PC-3 (cell line): ENCODE measurements at regions not wholly inside any gene's neighbourhood (a gene's known extent, or its start where the extent isn't known, plus 50 kb on each side); places are given as distances from the start of the nearest gene placed in this dataset.

Experiments used
- ATAC-seq: fragments of 200-7000 bp; cut with Tn5 transposase; 2 replicates; pipeline ENCODE4 v1.9.1; 2020; ENCODE audit warnings: mild to moderate bottlenecking, moderate library complexity
- BruUV-seq: library from RNA; stranded (reverse); fragments of 400-500 nt; replicated peaks from 2 replicates; lab custom pipeline; 2021; lab: Mats Ljungman, UMichigan
- CTCF ChIA-PET: fragments of 300-600 bp; sonication (Branson Sonifier 250); formaldehyde crosslinking; loops from one replicate; lab custom pipeline; 2022; ENCODE audit warnings: antibody characterized with exemption; lab: Charles Lee
- POLR2A ChIA-PET: fragments of 300-600 bp; sonication (Branson Sonifier 250); formaldehyde crosslinking; loops from one replicate; lab custom pipeline; 2022; ENCODE audit warnings: antibody characterized with exemption; ENCODE audit not compliant: unreplicated experiment; lab: Charles Lee
- DNase-seq: peaks from one replicate; pipeline ENCODE4 v3.0.0-alpha.2; 2015
- H2AFZ ChIP-seq: fragments of 300-600 bp; sonication (generic); 2 replicates; pipeline ENCODE4 v1.6.0; 2016; ENCODE audit warnings: antibody characterized with exemption, low read length
- H3F3A ChIP-seq: fragments of 300-600 bp; sonication (generic); one replicate; pipeline ENCODE4 v1.6.0; 2017; ENCODE audit warnings: antibody characterized with exemption, low read length, control low read depth, mild to moderate bottlenecking; ENCODE audit not compliant: unreplicated experiment
- H3K27ac ChIP-seq: fragments of 300-600 bp; sonication (generic); 2 replicates; pipeline ENCODE4 v1.5.1; 2016; ENCODE audit warnings: mild to moderate bottlenecking, low read length
- H3K27me3 ChIP-seq: fragments of 300-600 bp; sonication (generic); 2 replicates; pipeline ENCODE4 v1.6.1; 2016; ENCODE audit warnings: low read length, mixed read lengths
- H3K36me3 ChIP-seq: fragments of 300-600 bp; sonication (generic); 2 replicates; pipeline ENCODE4 v1.6.1; 2016; ENCODE audit warnings: low read depth, mixed run types, low read length, mixed read lengths
- H3K4me1 ChIP-seq: fragments of 300-600 bp; sonication (generic); 2 replicates; pipeline ENCODE4 v1.5.1; 2016; ENCODE audit warnings: low read length; ENCODE audit not compliant: insufficient read depth
- H3K4me2 ChIP-seq: fragments of 300-600 bp; sonication (generic); 2 replicates; pipeline ENCODE4 v1.6.0; 2016; ENCODE audit warnings: low read length
- H3K4me3 ChIP-seq: fragments of 300-600 bp; sonication (generic); 2 replicates; pipeline ENCODE4 v1.5.1; 2016; ENCODE audit warnings: mild to moderate bottlenecking, low read length, mixed read lengths
- H3K79me2 ChIP-seq: fragments of 300-600 bp; sonication (generic); 2 replicates; pipeline ENCODE4 v1.6.1; 2017; ENCODE audit warnings: low read length, mixed read lengths
- H3K9ac ChIP-seq: fragments of 300-600 bp; sonication (generic); 2 replicates; pipeline ENCODE4 v1.6.0; 2016; ENCODE audit warnings: mild to moderate bottlenecking, low read length
- H3K9me2 ChIP-seq: fragments of 300-600 bp; sonication (generic); replicated peaks from 2 replicates; pipeline ENCODE4 v1.6.1; 2016; ENCODE audit warnings: mixed run types, low read length, mixed read lengths
- H3K9me3 ChIP-seq: fragments of 300-600 bp; sonication (generic); 2 replicates; pipeline ENCODE4 v1.6.1; 2016; ENCODE audit warnings: low read length, mixed read lengths
- H4K20me1 ChIP-seq: fragments of 300-600 bp; sonication (generic); 2 replicates; pipeline ENCODE4 v1.6.1; 2016; ENCODE audit warnings: low read length, mixed read lengths
- EZH2 ChIP-seq: fragments of 300-600 bp; sonication (generic); IDR thresholded peaks from one replicate; pipeline ENCODE4 v1.6.1; 2017; ENCODE audit warnings: antibody characterized with exemption, mild to moderate bottlenecking, low read length; ENCODE audit not compliant: unreplicated experiment
- EZH2phosphoT487 ChIP-seq: fragments of 300-600 bp; sonication (generic); IDR thresholded peaks from 2 replicates; pipeline ENCODE4 v1.6.1; 2018; ENCODE audit warnings: mild to moderate bottlenecking, antibody characterized with exemption, low read length, borderline replicate concordance
- intact Hi-C: fragments of 100-400 bp; cut with micrococcal nuclease; formaldehyde crosslinking; loops from 2 replicates; pipeline ENCODE4 v1.9.0; 2023
- TF ChIP-seq, protein P1 (sequence below): fragments of 300-600 bp; sonication (generic); conservative IDR thresholded peaks from 2 replicates; pipeline ENCODE4 v1.5.1; 2017; ENCODE audit warnings: antibody characterized with exemption, low read depth, mild to moderate bottlenecking, low read length

DNA sequence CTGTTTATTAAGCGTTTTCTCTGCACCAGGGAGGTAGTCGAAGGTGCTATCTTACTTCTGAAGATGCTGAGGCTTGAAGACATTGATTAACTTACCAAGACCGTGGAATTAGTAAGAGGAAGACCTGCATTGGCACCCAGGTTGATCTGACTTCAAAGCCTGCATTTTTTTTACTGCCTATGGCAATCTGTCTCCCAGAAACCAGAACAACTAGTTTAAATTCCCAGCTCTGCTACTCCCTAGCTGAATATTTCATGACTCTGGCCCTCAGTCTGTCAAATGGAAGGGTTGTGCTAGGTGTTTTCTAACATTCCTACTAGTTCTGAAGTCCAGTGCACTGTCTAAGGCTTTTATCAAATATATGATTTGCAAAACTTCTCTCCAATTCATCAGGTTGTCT is 52.0 kb upstream of the GRAMD1B start:
- no peaks in the 10 kb centered on the region for H3F3A ChIP-seq
- ChIA-PET POLR2A (no interaction called here), CTCF (no interaction called here)
- no peaks in the 10 kb centered on the region for H3K9me2 ChIP-seq
- H3K9me3 ChIP-seq: no peaks in the 10 kb centered on the region
- H2AFZ ChIP-seq: no peak overlapping the region
- H4K20me1 ChIP-seq: no peaks in the 10 kb centered on the region
- H3K4me3 ChIP-seq: no peak overlapping the region
- no peaks in the 10 kb centered on the region for H3K36me3 ChIP-seq
- DNase-seq (peak; percentile 15), ATAC-seq (no peak)
- peaks cover 72% of the 10 kb centered on the region for H3K27me3 ChIP-seq
- TF ChIP-seq EZH2phosphoT487: no peak
- TF ChIP-seq, protein P1, sequence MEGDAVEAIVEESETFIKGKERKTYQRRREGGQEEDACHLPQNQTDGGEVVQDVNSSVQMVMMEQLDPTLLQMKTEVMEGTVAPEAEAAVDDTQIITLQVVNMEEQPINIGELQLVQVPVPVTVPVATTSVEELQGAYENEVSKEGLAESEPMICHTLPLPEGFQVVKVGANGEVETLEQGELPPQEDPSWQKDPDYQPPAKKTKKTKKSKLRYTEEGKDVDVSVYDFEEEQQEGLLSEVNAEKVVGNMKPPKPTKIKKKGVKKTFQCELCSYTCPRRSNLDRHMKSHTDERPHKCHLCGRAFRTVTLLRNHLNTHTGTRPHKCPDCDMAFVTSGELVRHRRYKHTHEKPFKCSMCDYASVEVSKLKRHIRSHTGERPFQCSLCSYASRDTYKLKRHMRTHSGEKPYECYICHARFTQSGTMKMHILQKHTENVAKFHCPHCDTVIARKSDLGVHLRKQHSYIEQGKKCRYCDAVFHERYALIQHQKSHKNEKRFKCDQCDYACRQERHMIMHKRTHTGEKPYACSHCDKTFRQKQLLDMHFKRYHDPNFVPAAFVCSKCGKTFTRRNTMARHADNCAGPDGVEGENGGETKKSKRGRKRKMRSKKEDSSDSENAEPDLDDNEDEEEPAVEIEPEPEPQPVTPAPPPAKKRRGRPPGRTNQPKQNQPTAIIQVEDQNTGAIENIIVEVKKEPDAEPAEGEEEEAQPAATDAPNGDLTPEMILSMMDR: no peak
- TF ChIP-seq EZH2: no peak
- no peak overlapping the region for H3K27ac ChIP-seq
- H3K4me1 ChIP-seq: no peaks in the 10 kb centered on the region
- BruUV-seq: no TSS peak
- no peak overlapping the region for H3K9ac ChIP-seq
- no peaks in the 10 kb centered on the region for H3K79me2 ChIP-seq
- intact Hi-C loops: no loop called here
- H3K4me2 ChIP-seq: no peak overlapping the region

- CTCF ChIA-PET: no interaction called here
- no peaks in the 10 kb centered on the region for H3K36me3 ChIP-seq
- POLR2A ChIA-PET: interaction anchor here (0.6 kb wide), 1 partner anchor 273 kb away, joined by 4 read pairs; no protein-coding TSS in a partner anchor
- H3K27ac ChIP-seq: no peak overlapping the region
- no peaks in the 10 kb centered on the region for H3F3A ChIP-seq
- H3K79me2 ChIP-seq: no peaks in the 10 kb centered on the region
- no peak overlapping the region for H3K9ac ChIP-seq
- no peaks in the 10 kb centered on the region for H3K9me2 ChIP-seq
- H3K9me3 ChIP-seq: no peaks in the 10 kb centered on the region
- H3K4me3 ChIP-seq: no peak overlapping the region
- no peak overlapping the region for H3K4me2 ChIP-seq
- intact Hi-C loops: no loop called here
- no peak overlapping the region for H2AFZ ChIP-seq
- DNase-seq (no peak), ATAC-seq (no peak)
- no TSS peak for BruUV-seq
- H3K27me3 ChIP-seq: peaks cover 66% of the 10 kb centered on the region
- TF ChIP-seq, protein P1: no peak
- TF ChIP-seq EZH2 (no peak), EZH2phosphoT487 (no peak)
- H4K20me1 ChIP-seq: no peaks in the 10 kb centered on the region
- H3K4me1 ChIP-seq: no peaks in the 10 kb centered on the region
These were observed 52.7 kb upstream of the GRAMD1B start for GRCh38 chr11:123377355-123377754.

GRCh38 chr11:123375832-123376231 is 54.2 kb upstream of the GRAMD1B start:
- intact Hi-C loops: no loop called here
- ChIA-PET CTCF (no interaction called here), POLR2A (no interaction called here)
- Histone ChIP-seq H3K36me3 (no peaks in the 10 kb centered on the region), H3K27me3 (peaks cover 57% of the 10 kb centered on the region), H3K9me2 (no peaks in the 10 kb centered on the region), H3K27ac (no peak overlapping the region), H3K4me3 (no peak overlapping the region), H3K79me2 (no peaks in the 10 kb centered on the region), H2AFZ (no peak overlapping the region), H3F3A (no peaks in the 10 kb centered on the region), H4K20me1 (no peaks in the 10 kb centered on the region), H3K4me2 (no peak overlapping the region), H3K4me1 (no peaks in the 10 kb centered on the region), H3K9ac (no peak overlapping the region), H3K9me3 (no peaks in the 10 kb centered on the region)
- TF ChIP-seq EZH2phosphoT487 (no peak), EZH2 (no peak)
- TF ChIP-seq, protein P1: no peak
- DNase-seq: no peak
- no TSS peak for BruUV-seq
- ATAC-seq: no peak
